Neural crest cell (in vitro differentiated cells): ENCODE measurements at regions not wholly inside any gene's neighbourhood (a gene's known extent, or its start where the extent isn't known, plus 50 kb on each side); places are given as distances from the start of the nearest gene placed in this dataset.

Experiments
- DNase-seq: peaks from one replicate; pipeline ENCODE4 v3.0.0; 2021; ENCODE audit warnings: low read depth, mixed read lengths, low spot score
- H3K27ac Mint-ChIP-seq: one replicate; pipeline ENCODE4 v1.8.0; 2021; ENCODE audit warnings: mild to moderate bottlenecking, mixed read lengths; ENCODE audit not compliant: unreplicated experiment
- H3K27me3 Mint-ChIP-seq: 2 replicates; pipeline ENCODE4 v1.8.0; 2021; ENCODE audit warnings: low read depth, mild to moderate bottlenecking, mixed read lengths
- H3K36me3 Mint-ChIP-seq: 2 replicates; pipeline ENCODE4 v1.8.0; 2021; ENCODE audit warnings: low read depth, mild to moderate bottlenecking, mixed read lengths
- H3K4me1 Mint-ChIP-seq: 2 replicates; pipeline ENCODE4 v1.8.0; 2021; ENCODE audit warnings: mixed read lengths
- H3K4me3 Mint-ChIP-seq: one replicate; pipeline ENCODE4 v1.8.0; 2021; ENCODE audit warnings: mild to moderate bottlenecking, mixed read lengths
- H3K9me3 Mint-ChIP-seq: 2 replicates; pipeline ENCODE4 v1.8.0; 2021; ENCODE audit warnings: mixed read lengths
- CTCF ChIP-seq: fragments of 200-600 bp; sonication (generic); conservative IDR thresholded peaks from 2 replicates; pipeline ENCODE4 v1.5.0; 2021; ENCODE audit warnings: antibody characterized with exemption, mild to moderate bottlenecking

- Mint-ChIP-seq H3K27me3 (peaks cover 2% of the 10 kb centered on the region), H3K27ac (no peak overlapping the region), H3K4me1 (no peaks in the 10 kb centered on the region), H3K4me3 (no peak overlapping the region), H3K36me3 (no peaks in the 10 kb centered on the region), H3K9me3 (no peaks in the 10 kb centered on the region)
- no peak for TF ChIP-seq CTCF
- DNase-seq = no peak
Observed at GRCh38 chr1:115461526-115461925, 123.5 kb upstream of the NGF start.

GRCh38 chr1:115459161-115459560 is 121.1 kb upstream of the NGF start:
- no peak for TF ChIP-seq CTCF
- no peaks in the 10 kb centered on the region for H3K4me1 Mint-ChIP-seq
- H3K27ac Mint-ChIP-seq = no peak overlapping the region
- H3K4me3 Mint-ChIP-seq = no peak overlapping the region
- no peak for DNase-seq
- peaks cover 2% of the 10 kb centered on the region for H3K27me3 Mint-ChIP-seq
- H3K9me3 Mint-ChIP-seq = no peaks in the 10 kb centered on the region
- H3K36me3 Mint-ChIP-seq = no peaks in the 10 kb centered on the region

- Mint-ChIP-seq H3K4me3 (no peak overlapping the region), H3K9me3 (no peaks in the 10 kb centered on the region)
Observed at GRCh38 chr1:115458426-115459114, 120.5 kb upstream of the NGF start.

GRCh38 chr1:115457289-115457688 is 119.2 kb upstream of the NGF start:
- H3K9me3 Mint-ChIP-seq = no peaks in the 10 kb centered on the region
- no peak for DNase-seq
- no peak overlapping the region for H3K27ac Mint-ChIP-seq
- no peak for TF ChIP-seq CTCF
- peaks cover 2% of the 10 kb centered on the region for H3K27me3 Mint-ChIP-seq
- no peaks in the 10 kb centered on the region for H3K36me3 Mint-ChIP-seq
- H3K4me3 Mint-ChIP-seq = no peak overlapping the region
- H3K4me1 Mint-ChIP-seq = no peaks in the 10 kb centered on the region

More at GRCh38 chr1:115458426-115459114, 120.5 kb upstream of the NGF start:
- DNase-seq = no peak
- TF ChIP-seq CTCF = no peak
- H3K36me3 Mint-ChIP-seq = no peaks in the 10 kb centered on the region
- H3K4me1 Mint-ChIP-seq = no peaks in the 10 kb centered on the region
- H3K27me3 Mint-ChIP-seq = peaks cover 2% of the 10 kb centered on the region
- no peak overlapping the region for H3K27ac Mint-ChIP-seq

- H3K36me3 Mint-ChIP-seq = no peaks in the 10 kb centered on the region
- DNase-seq = no peak
- no peaks in the 10 kb centered on the region for H3K4me1 Mint-ChIP-seq
- TF ChIP-seq CTCF = no peak
- H3K4me3 Mint-ChIP-seq = no peak overlapping the region
- no peaks in the 10 kb centered on the region for H3K9me3 Mint-ChIP-seq
- H3K27ac Mint-ChIP-seq = no peak overlapping the region
- peaks cover 2% of the 10 kb centered on the region for H3K27me3 Mint-ChIP-seq
Observed at GRCh38 chr1:115456441-115456961, 118.5 kb upstream of the NGF start.
